ENCODE measurements at regions not wholly inside any gene's neighbourhood (a gene's known extent, or its start where the extent isn't known, plus 50 kb on each side); places are given as distances from the start of the nearest gene placed in this dataset.

- DNase-seq (ENCODE audit: low spot score): no peak
These were observed 1130.7 kb upstream of the PIK3C3 start for GRCh38 chr18:40824291-40824690.

- no peak for DNase-seq (ENCODE audit: low spot score)
These were observed 1133.3 kb upstream of the PIK3C3 start for GRCh38 chr18:40821596-40822243.

GRCh38 chr18:40812981-40813515 is 1142.0 kb upstream of the PIK3C3 start:
- DNase-seq (ENCODE audit: low spot score): no peak

- peak; percentile 9 for DNase-seq (ENCODE audit: low spot score)
These were observed 1144.7 kb upstream of the PIK3C3 start for GRCh38 chr18:40810372-40810771.

GRCh38 chr18:40789286-40789685 is 1165.7 kb upstream of the PIK3C3 start:
- DNase-seq (ENCODE audit: low spot score): no peak

GRCh38 chr18:40782453-40783130 is 1172.4 kb upstream of the PIK3C3 start:
- DNase-seq (ENCODE audit: low spot score): no peak

- DNase-seq (ENCODE audit: low spot score): no peak
These were observed 1185.2 kb upstream of the PIK3C3 start for GRCh38 chr18:40769786-40770185.

GRCh38 chr18:40760251-40760650 is 1194.8 kb upstream of the PIK3C3 start:
- DNase-seq (ENCODE audit: low spot score): no peak

- no peak for DNase-seq (ENCODE audit: low spot score)
These were observed 1200.6 kb upstream of the PIK3C3 start for GRCh38 chr18:40754477-40754876.

- no peak for DNase-seq (ENCODE audit: low spot score)
These were observed 1202.7 kb upstream of the PIK3C3 start for GRCh38 chr18:40752316-40752715.

- DNase-seq (ENCODE audit: low spot score): no peak
These were observed 1203.8 kb upstream of the PIK3C3 start for GRCh38 chr18:40751186-40751585.

GRCh38 chr18:40739029-40739428 is 1216.0 kb upstream of the PIK3C3 start:
- no peak for DNase-seq (ENCODE audit: low spot score)

GRCh38 chr18:40738321-40738880 is 1216.6 kb upstream of the PIK3C3 start:
- no peak for DNase-seq (ENCODE audit: low spot score)

GRCh38 chr18:40708726-40709125 is 1246.3 kb upstream of the PIK3C3 start:
- no peak for DNase-seq (ENCODE audit: low spot score)

GRCh38 chr18:40707797-40708196 is 1247.2 kb upstream of the PIK3C3 start:
- no peak for DNase-seq (ENCODE audit: low spot score)

- DNase-seq (ENCODE audit: low spot score): no peak
These were observed 1256.9 kb upstream of the PIK3C3 start for GRCh38 chr18:40698129-40698528.

GRCh38 chr18:40695526-40695925 is 1259.5 kb upstream of the PIK3C3 start:
- no peak for DNase-seq (ENCODE audit: low spot score)

- DNase-seq (ENCODE audit: low spot score): no peak
These were observed 1262.2 kb upstream of the PIK3C3 start for GRCh38 chr18:40692871-40693270.

- DNase-seq (ENCODE audit: low spot score): no peak
These were observed 1265.0 kb upstream of the PIK3C3 start for GRCh38 chr18:40690062-40690461.

GRCh38 chr18:40687399-40687798 is 1267.6 kb upstream of the PIK3C3 start:
- no peak for DNase-seq (ENCODE audit: low spot score)

GRCh38 chr18:40686836-40687235 is 1268.2 kb upstream of the PIK3C3 start:
- DNase-seq (ENCODE audit: low spot score): no peak

- DNase-seq (ENCODE audit: low spot score): no peak
These were observed 1269.8 kb upstream of the PIK3C3 start for GRCh38 chr18:40685219-40685618.

- DNase-seq (ENCODE audit: low spot score): no peak
These were observed 1276.7 kb upstream of the PIK3C3 start for GRCh38 chr18:40678318-40678717.

Measured in HT-29 (cell line).